Panc1 (cell line): ENCODE measurements at regions not wholly inside any gene's neighbourhood (a gene's known extent, or its start where the extent isn't known, plus 50 kb on each side); places are given as distances from the start of the nearest gene placed in this dataset.

Experiments
- ATAC-seq: fragments of 200-7000 bp; cut with Tn5 transposase; 2 replicates; pipeline ENCODE4 v1.9.1; 2020; ENCODE audit warnings: mild to moderate bottlenecking, moderate library complexity
- BruUV-seq: library from RNA; stranded (reverse); fragments of 400-500 nt; replicated peaks from 2 replicates; lab custom pipeline; 2021; lab: Mats Ljungman, UMichigan
- CTCF ChIA-PET: fragments of 300-600 bp; sonication (Branson Sonifier 250); formaldehyde crosslinking; loops from one replicate; lab custom pipeline; 2022; ENCODE audit warnings: antibody characterized with exemption; lab: Charles Lee
- POLR2A ChIA-PET: fragments of 300-600 bp; sonication (Branson Sonifier 250); formaldehyde crosslinking; loops from one replicate; lab custom pipeline; 2022; ENCODE audit warnings: antibody characterized with exemption; lab: Charles Lee
- DNase-seq: peaks from one replicate; pipeline ENCODE4 v3.0.0-alpha.2; 2010; ENCODE audit warnings: low read depth, low spot score
- H3K27ac ChIP-seq: 2 replicates; pipeline ENCODE4 v1.5.1; 2011; ENCODE audit warnings: mild to moderate bottlenecking, low read length, inconsistent platforms
- H3K27me3 ChIP-seq: fragments of 200-500 bp; sonication (Bioruptor generic); 2 replicates; pipeline ENCODE4 v1.6.0; 2014; ENCODE audit warnings: low read length, inconsistent platforms; ENCODE audit not compliant: control insufficient read depth, insufficient read depth
- H3K36me3 ChIP-seq: fragments of 200-500 bp; sonication (Bioruptor generic); 2 replicates; pipeline ENCODE4 v1.5.1; 2014; ENCODE audit warnings: inconsistent platforms, mild to moderate bottlenecking, low read length, moderate library complexity; ENCODE audit not compliant: control insufficient read depth, insufficient read depth
- H3K4me1 ChIP-seq: 2 replicates; pipeline ENCODE4 v1.5.1; 2011; ENCODE audit warnings: inconsistent platforms, mild to moderate bottlenecking, low read length, moderate library complexity; ENCODE audit not compliant: control insufficient read depth, insufficient read depth
- H3K4me3 ChIP-seq, 2 experiments: 2 replicates each; pipeline ENCODE4 v1.5.1; 2011 to 2012; ENCODE audit warnings: low read depth in 2 of 2, low read length in 2 of 2, mild to moderate bottlenecking in 2 of 2, inconsistent platforms in 1 of 2, moderate library complexity in 1 of 2
- H3K9me3 ChIP-seq: fragments of 200-500 bp; sonication (Bioruptor generic); 2 replicates; pipeline ENCODE4 v1.5.1; 2014; ENCODE audit warnings: low read depth, mild to moderate bottlenecking, inconsistent platforms, low read length, moderate library complexity; ENCODE audit not compliant: control insufficient read depth, insufficient read depth
- CTCF ChIP-seq: fragments of 450-650 bp; IDR thresholded peaks from 2 replicates; pipeline ENCODE4 v1.5.1; 2017; ENCODE audit warnings: mild to moderate bottlenecking
- POLR2AphosphoS5 ChIP-seq: IDR thresholded peaks from 2 replicates; pipeline ENCODE4 v1.6.1; 2012; ENCODE audit warnings: mild to moderate bottlenecking, low read depth, low read length, moderate library complexity
- REST ChIP-seq, 2 experiments: IDR thresholded peaks; 2 replicates each; pipeline ENCODE4 v1.6.1; 2011 to 2012; ENCODE audit warnings: low read depth in 2 of 2, control low read depth in 1 of 2, low read length in 1 of 2, mild to moderate bottlenecking in 1 of 2, moderate library complexity in 1 of 2; ENCODE audit not compliant: insufficient read depth in 1 of 2
- SIN3A ChIP-seq: IDR thresholded peaks from 2 replicates; pipeline ENCODE4 v1.6.1; 2012; ENCODE audit warnings: low read depth, mild to moderate bottlenecking, low read length, moderate library complexity, borderline replicate concordance; ENCODE audit not compliant: insufficient read depth
- TCF7L2 ChIP-seq: IDR thresholded peaks from 2 replicates; pipeline ENCODE4 v1.6.1; 2011; ENCODE audit warnings: mild to moderate bottlenecking, low read depth, low read length, inconsistent platforms
- in situ Hi-C: cut with HindIII; loops from 2 replicates; pipeline ENCODE4 v1.10.0; 2016; ENCODE audit warnings: low sequenced_read_pairs, low pct_unique_long_range_greater_than_20kb
- intact Hi-C: fragments of 100-400 bp; cut with micrococcal nuclease; formaldehyde crosslinking; loops from one replicate; pipeline ENCODE4 v1.10.0; 2022; ENCODE audit not compliant: unreplicated experiment

GRCh38 chr10:117647306-117647705 is 104.8 kb downstream of the EMX2 start:
- ChIA-PET POLR2A (no interaction called here), CTCF (no interaction called here)
- ATAC-seq: no peak
- intact Hi-C loops: no loop called here
- BruUV-seq: no TSS peak
- H3K9me3 ChIP-seq: no peaks in the 10 kb centered on the region
- no peak overlapping the region for H3K4me3 ChIP-seq
- DNase-seq: no peak
- no peak for TF ChIP-seq POLR2AphosphoS5
- TF ChIP-seq TCF7L2: no peak
- no peak for TF ChIP-seq REST (IDR thresholded peaks at IDR 0.05; ENCODE audit: insufficient read depth in 1 of 2, low read depth in 2 of 2, low read length in 1 of 2)
- no peak for TF ChIP-seq SIN3A
- TF ChIP-seq CTCF: no peak
- H3K4me1 ChIP-seq: no peaks in the 10 kb centered on the region
- H3K36me3 ChIP-seq: no peaks in the 10 kb centered on the region
- peaks cover 11% of the 10 kb centered on the region; the same call in 1 of the 2 replicates for H3K27me3 ChIP-seq
- H3K27ac ChIP-seq: no peak overlapping the region
- in situ Hi-C loops: no loop called here

DNA sequence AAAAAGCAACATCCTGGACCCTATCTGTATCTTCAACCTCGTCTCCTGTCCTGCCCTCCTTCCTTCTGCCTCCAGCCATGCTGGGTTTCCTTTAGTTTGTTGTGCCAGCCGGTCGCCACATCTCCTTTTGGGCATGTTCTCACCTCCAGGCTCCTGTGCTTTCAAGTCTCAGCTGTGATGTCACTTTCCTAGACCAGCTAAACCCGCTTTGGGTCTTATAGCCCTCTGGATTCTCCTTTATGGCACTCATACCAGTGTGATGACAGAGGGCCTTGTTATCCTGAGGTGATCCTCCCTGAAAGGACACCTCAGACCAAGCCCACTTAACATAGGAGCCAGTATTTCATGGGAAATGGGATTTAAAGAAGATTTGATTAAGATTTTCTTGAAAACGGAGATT is 108.6 kb downstream of the EMX2 start:
- Histone ChIP-seq H3K9me3 (peaks cover 6% of the 10 kb centered on the region; the same call in 1 of the 2 replicates), H3K36me3 (no peaks in the 10 kb centered on the region), H3K4me3 (no peak overlapping the region), H3K4me1 (no peaks in the 10 kb centered on the region), H3K27ac (no peak overlapping the region), H3K27me3 (no peaks in the 10 kb centered on the region)
- no peak for ATAC-seq
- DNase-seq: no peak
- in situ Hi-C loops (no loop called here), intact Hi-C loops (no loop called here)
- TF ChIP-seq CTCF (no peak), TCF7L2 (no peak), REST (IDR thresholded peaks at IDR 0.05; ENCODE audit: insufficient read depth in 1 of 2, low read depth in 2 of 2, low read length in 1 of 2) (no peak), POLR2AphosphoS5 (no peak), SIN3A (no peak)
- CTCF ChIA-PET: no interaction called here
- POLR2A ChIA-PET: no interaction called here
- no TSS peak for BruUV-seq
